KBM-7 (cell line): ENCODE measurements at regions not wholly inside any gene's neighbourhood (a gene's known extent, or its start where the extent isn't known, plus 50 kb on each side); places are given as distances from the start of the nearest gene placed in this dataset.
A peak's percentile ranks its signal among the peaks of the same experiment; 100 is the strongest.

Experiments
- DNase-seq: peaks from one replicate; pipeline ENCODE4 v3.0.0-alpha.2; 2015
- in situ Hi-C: fragments of 300-500 bp; cut with MboI; formaldehyde crosslinking; loops from 2 replicates; pipeline ENCODE4 v1.14.3; 2020; ENCODE audit warnings: low sequenced_read_pairs, low pct_unique_long_range_greater_than_20kb, mixed read lengths

GRCh38 chr4:23680671-23681518, 209.0 kb downstream of the PPARGC1A start:
- peak; percentile 3 for DNase-seq
- in situ Hi-C loops: no loop called here

DNA sequence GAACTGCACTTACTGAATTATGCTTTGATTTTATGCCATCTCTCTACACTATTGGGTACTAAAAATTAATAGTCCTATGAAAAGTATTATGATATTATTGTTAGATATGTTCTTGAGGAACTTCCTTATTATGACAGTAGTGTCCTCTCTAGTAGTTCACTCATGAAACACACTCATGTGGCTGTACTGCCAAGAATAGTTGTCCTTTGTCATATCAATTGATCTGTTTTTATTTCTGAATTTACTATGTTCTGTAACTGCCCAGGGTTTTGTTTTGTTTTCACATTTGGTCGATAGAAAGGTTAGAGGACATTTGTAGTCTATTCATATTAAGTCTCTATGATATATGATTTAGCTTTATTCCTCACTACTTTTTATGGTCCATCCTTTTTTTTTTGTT, 215.2 kb downstream of the PPARGC1A start:
- in situ Hi-C loops: no loop called here

DNA sequence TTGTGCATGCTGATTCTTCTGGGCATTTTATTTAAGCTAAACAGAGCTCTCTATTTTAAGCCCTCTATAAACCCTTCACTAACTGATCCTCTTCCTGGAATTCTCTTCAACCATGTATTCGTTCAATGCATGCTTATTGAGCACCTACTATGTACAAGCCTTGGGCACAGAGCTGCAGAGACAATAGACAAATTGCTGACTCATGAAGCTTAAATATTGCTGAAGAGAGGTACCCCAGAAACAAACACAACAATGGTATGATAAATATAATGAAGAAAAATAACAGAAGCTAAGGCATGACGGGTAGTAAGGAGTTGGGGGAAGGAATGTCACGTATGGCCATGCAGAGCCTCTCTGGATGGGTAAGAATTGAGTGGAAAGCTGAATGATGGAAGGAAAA, 222.2 kb downstream of the PPARGC1A start:
- in situ Hi-C loops: no loop called here
- no peak for DNase-seq

More for the DNA sequence above, 215.2 kb downstream of the PPARGC1A start:
- DNase-seq: no peak

- in situ Hi-C loops: no loop called here
- DNase-seq: no peak
Observed at GRCh38 chr4:23660865-23661264, 229.0 kb downstream of the PPARGC1A start.

GRCh38 chr4:23654791-23655190, 235.1 kb downstream of the PPARGC1A start:
- in situ Hi-C loops: no loop called here
- no peak for DNase-seq

- in situ Hi-C loops: no loop called here
- DNase-seq: no peak
Observed at GRCh38 chr4:23648854-23649596, 240.8 kb downstream of the PPARGC1A start.

DNA sequence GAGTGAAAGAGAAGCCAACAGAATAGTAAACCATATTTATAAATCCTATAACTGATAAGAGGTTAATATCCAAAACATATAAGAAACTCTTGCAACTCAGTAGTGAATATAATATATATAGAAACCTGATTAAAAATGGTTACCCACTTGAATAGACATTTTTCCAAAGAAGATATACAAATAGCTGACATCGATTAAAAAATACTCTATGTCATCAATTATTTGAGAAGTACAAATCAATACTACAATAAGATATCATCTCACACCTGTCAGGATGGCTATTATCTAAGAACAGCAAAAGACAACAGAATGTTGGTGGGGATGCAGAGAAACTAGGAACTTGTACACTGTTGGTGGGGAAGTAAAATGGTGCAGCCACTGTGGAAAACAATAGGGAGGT, 254.4 kb downstream of the PPARGC1A start:
- in situ Hi-C loops: no loop called here
- no peak for DNase-seq

DNA sequence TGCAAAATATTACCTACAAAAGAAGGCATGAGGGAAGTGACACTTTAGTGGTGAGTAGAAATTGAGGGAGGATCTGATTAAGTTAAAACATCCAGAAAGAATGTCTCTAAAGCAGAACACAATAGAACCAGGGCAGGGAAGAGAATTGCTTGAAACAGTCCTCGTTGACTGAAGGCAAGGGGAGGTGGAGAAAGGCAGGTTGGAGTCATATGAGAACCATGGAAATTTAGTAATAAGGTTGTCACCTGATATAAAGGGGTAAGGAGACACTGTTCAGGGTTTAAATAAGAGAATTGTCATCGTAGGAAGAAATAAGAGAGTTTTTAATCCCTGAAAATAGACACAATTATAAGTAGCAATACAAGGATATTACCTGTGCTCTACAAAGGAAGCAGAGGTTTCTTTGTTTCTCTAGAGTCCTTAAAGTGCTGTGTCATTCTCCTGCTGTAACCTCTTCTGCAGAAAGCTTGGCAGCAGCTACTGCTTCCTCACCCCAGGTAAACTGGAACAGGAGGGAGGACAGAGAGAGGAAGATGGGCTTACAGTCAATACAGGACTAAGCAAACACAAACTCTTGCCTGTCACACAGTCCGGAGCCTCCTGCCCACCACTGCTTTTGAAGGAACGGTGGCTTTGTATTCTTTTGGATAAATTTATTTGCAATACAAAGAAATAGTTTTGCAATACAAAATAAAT, 258.4 kb downstream of the PPARGC1A start:
- DNase-seq: no peak

GRCh38 chr4:23630110-23630509, 259.7 kb downstream of the PPARGC1A start:
- in situ Hi-C loops: no loop called here

More for the DNA sequence above, 258.4 kb downstream of the PPARGC1A start:
- in situ Hi-C loops: no loop called here

DNA sequence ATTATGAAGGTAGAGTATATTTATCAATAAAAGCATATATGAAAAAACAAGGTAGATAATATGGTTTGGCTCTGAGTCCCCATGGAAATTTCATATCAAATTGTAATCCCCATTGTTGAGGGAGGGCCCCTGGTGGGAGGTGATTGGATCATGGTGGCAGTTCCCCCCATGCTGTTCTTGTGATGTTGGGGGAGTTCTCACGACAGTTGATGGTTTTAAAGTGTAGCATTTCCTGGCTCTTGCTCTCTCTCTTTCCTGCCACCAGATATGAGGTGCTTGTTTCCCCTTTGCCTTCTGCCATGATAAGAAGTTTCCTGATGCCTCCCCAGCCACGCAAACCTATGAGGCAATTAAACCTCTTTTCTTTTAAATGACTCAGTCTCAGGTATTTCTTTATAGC, 260.4 kb downstream of the PPARGC1A start:
- DNase-seq: no peak
- in situ Hi-C loops: no loop called here

More at GRCh38 chr4:23630110-23630509, 259.7 kb downstream of the PPARGC1A start:
- no peak for DNase-seq

GRCh38 chr4:23614284-23614892, 275.5 kb downstream of the PPARGC1A start:
- in situ Hi-C loops: no loop called here
- DNase-seq: peak; percentile 39

- no peak for DNase-seq
- in situ Hi-C loops: no loop called here
Observed at GRCh38 chr4:23613782-23614181, 276.1 kb downstream of the PPARGC1A start.

DNA sequence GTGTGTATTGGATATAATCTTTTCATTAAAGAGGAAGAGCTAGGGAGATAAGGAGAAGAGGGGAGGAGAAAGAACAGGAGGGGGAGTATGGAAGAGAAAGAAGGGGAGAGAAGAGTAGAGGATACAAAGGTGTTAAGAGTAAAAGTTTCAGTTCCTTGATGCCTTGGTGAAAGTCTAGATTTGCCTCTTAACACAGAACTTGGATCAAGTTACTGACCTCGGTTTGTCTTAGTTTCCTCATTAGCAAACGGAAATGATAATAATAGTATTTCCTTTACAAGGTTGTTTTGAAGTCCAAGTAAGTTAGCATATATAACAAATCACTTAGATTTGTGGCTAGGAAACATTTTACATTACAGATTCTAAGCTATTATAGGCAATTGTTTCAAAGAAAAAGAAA, 287.1 kb downstream of the PPARGC1A start:
- DNase-seq: no peak
- in situ Hi-C loops: no loop called here

- no peak for DNase-seq
- in situ Hi-C loops: no loop called here
Observed at GRCh38 chr4:23594125-23594524, 295.7 kb downstream of the PPARGC1A start.

DNA sequence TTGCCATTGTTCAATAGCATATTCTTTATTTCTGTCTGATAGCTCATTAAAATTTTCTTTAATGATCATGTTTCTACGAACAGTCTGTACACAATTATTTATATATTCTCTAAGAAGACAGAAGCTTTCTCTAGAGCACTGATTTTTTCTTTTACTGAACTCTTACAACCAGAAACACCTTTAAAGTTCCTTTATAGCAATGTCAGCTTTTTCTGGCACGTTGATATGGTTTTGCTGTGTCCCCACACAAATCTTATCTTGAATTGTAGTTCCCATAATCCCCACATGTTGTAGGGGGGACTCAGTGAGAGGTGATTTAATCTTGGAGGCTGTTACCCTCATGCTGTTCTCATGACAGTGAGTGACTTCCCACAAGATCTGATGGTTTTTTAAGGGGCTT, 299.4 kb downstream of the PPARGC1A start:
- DNase-seq: no peak
- in situ Hi-C loops: no loop called here

GRCh38 chr4:23584024-23584423, 305.8 kb downstream of the PPARGC1A start:
- in situ Hi-C loops: no loop called here
- no peak for DNase-seq

DNA sequence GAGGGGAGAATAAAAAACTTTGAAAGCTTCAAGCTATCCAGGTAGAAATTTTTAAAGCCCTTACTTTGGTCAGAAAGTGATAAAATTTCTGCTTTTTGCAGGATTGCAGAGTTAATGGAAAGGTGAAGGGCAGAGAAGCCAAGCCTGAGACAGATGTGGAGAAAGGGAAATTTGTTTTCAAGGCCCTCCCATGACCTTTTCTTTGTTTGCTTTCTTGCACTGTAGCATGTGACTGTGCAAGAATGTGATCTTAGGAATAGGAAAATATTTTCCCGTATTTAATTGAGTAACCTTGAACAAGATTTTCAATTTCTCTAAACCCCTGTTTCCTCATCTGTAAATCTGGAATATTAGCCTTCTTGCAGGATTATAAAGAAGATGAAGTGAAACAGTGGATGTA, 307.2 kb downstream of the PPARGC1A start:
- in situ Hi-C loops: no loop called here
- no peak for DNase-seq

GRCh38 chr4:23579166-23579565, 310.7 kb downstream of the PPARGC1A start:
- in situ Hi-C loops: no loop called here
- no peak for DNase-seq

DNA sequence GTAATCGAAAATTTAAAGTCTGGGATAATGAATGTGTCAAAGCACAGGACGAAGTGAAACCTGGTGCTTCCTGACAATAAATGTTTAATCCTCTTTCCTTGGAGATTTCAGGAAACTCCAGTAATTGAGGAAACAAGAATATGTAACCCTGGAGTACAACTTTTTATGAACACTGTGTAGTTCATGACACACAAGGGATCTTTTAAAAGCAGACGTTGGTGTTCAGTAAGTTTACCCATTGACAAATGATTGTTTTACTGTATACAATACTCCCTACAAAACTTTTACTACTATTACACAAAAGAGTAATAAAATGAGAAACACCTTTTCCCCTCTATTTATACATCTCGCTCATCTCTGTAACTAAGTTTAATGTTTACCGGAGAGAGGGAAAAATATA, 312.4 kb downstream of the PPARGC1A start:
- in situ Hi-C loops: no loop called here
- no peak for DNase-seq
